ENCODE measurements at regions not wholly inside any gene's neighbourhood (a gene's known extent, or its start where the extent isn't known, plus 50 kb on each side); places are given as distances from the start of the nearest gene placed in this dataset.

GRCh38 chr12:126114441-126114840, 1049.2 kb downstream of the AACS start:
- TF ChIP-seq POLR2A (IDR thresholded peaks at IDR 0.05; ENCODE audit: extremely low read depth, insufficient read length) (no peak), MAX (IDR thresholded peaks at IDR 0.05; ENCODE audit: low read depth, low read length) (no peak)
- TF ChIP-seq, protein P1, sequence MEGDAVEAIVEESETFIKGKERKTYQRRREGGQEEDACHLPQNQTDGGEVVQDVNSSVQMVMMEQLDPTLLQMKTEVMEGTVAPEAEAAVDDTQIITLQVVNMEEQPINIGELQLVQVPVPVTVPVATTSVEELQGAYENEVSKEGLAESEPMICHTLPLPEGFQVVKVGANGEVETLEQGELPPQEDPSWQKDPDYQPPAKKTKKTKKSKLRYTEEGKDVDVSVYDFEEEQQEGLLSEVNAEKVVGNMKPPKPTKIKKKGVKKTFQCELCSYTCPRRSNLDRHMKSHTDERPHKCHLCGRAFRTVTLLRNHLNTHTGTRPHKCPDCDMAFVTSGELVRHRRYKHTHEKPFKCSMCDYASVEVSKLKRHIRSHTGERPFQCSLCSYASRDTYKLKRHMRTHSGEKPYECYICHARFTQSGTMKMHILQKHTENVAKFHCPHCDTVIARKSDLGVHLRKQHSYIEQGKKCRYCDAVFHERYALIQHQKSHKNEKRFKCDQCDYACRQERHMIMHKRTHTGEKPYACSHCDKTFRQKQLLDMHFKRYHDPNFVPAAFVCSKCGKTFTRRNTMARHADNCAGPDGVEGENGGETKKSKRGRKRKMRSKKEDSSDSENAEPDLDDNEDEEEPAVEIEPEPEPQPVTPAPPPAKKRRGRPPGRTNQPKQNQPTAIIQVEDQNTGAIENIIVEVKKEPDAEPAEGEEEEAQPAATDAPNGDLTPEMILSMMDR (IDR thresholded peaks at IDR 0.05; ENCODE audit: low read depth, low read length) = no peak
